AG04449 (cell line): ENCODE measurements at regions not wholly inside any gene's neighbourhood (a gene's known extent, or its start where the extent isn't known, plus 50 kb on each side); places are given as distances from the start of the nearest gene placed in this dataset.

Source experiments
- CTCF ChIA-PET: fragments of 350-600 bp; formaldehyde crosslinking; extraction: SDS; loops from one replicate; lab custom pipeline; 2021; ENCODE audit warnings: antibody characterized with exemption; lab: Yijun Ruan, JAX
- POLR2A ChIA-PET: fragments of 400-600, 350-600 bp; formaldehyde crosslinking; extraction: SDS; loops from one replicate; lab custom pipeline; 2020; ENCODE audit warnings: antibody characterized with exemption, inconsistent platforms; lab: Yijun Ruan, JAX
- DNase-seq: peaks from one replicate; pipeline ENCODE4 v3.0.0-alpha.2; 2010; ENCODE audit warnings: low read depth, low spot score
- H3K4me3 ChIP-seq: 2 replicates; pipeline ENCODE4 v1.5.1; 2011; ENCODE audit warnings: low read depth, mild to moderate bottlenecking, control low read depth, low read length
- TF ChIP-seq, protein P1 (sequence below): IDR thresholded peaks from one replicate; pipeline ENCODE4 v1.5.1; 2011; ENCODE audit warnings: mild to moderate bottlenecking, moderate library complexity, low read length, control low read depth, inconsistent platforms; ENCODE audit not compliant: insufficient read depth; ENCODE audit errors: missing control alignments

DNA sequence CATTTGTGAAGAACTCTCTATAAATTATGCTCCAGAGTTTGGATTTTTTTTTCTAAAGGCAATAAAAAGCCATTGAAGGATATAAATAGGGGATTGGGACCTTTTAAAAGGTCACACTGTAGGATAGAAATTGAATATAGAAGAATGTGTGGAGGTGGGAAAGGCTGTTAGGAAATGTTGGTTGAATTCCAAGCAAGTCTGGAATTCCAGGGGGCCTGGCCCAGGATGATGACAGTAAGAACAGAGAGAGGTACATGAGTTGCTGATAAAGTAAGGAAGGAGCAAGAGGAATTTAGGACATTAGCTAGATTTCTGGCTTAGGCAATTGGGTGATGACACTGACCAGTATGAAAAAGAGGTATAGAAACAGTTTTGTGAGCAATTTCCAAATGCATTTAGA, 95.4 kb upstream of the USP38 start:
- TF ChIP-seq, protein P1, sequence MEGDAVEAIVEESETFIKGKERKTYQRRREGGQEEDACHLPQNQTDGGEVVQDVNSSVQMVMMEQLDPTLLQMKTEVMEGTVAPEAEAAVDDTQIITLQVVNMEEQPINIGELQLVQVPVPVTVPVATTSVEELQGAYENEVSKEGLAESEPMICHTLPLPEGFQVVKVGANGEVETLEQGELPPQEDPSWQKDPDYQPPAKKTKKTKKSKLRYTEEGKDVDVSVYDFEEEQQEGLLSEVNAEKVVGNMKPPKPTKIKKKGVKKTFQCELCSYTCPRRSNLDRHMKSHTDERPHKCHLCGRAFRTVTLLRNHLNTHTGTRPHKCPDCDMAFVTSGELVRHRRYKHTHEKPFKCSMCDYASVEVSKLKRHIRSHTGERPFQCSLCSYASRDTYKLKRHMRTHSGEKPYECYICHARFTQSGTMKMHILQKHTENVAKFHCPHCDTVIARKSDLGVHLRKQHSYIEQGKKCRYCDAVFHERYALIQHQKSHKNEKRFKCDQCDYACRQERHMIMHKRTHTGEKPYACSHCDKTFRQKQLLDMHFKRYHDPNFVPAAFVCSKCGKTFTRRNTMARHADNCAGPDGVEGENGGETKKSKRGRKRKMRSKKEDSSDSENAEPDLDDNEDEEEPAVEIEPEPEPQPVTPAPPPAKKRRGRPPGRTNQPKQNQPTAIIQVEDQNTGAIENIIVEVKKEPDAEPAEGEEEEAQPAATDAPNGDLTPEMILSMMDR = no peak
- H3K4me3 ChIP-seq = no peak overlapping the region
- CTCF ChIA-PET = no interaction called here
- DNase-seq = no peak
- POLR2A ChIA-PET = no interaction called here

DNA sequence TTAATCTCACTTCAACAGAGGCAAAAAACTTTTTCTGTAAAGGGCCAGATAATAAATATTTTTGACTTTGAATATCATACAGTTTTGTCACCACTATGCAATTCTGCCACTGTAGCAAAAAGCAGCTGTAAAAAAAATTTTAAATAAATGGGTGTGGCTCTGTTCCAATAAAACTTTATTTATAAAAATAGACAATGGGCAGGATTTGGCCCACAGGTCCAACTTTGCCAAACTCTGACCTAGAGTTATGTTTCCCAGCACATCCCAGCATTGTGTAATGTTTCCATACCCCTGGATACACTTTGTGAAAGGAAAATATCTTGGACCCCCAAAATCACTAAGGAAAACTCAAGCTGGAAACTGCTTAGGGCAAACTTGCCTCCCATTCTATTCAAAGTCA, 94.9 kb upstream of the USP38 start:
- POLR2A ChIA-PET = no interaction called here
- no peak for DNase-seq
- H3K4me3 ChIP-seq = no peak overlapping the region
- CTCF ChIA-PET = no interaction called here
- TF ChIP-seq, protein P1 = no peak

DNA sequence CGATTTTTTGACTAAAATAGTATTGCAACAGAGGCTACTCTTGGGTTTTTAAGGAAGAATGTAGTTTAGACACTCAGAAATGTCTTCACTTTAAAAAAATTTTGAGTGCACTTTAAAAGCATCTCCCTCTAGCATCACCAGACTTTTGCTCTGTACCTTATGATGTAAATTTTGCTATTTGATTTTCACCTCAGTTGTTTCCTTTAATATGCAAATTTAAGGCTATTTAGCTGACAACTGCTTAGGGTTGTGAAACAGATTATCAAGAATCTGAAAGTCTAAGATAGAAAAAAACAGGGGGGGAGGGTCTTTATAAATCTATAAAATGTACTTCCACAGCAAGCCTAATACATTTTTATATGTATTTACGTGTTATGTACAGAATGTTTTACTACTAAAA, 92.9 kb upstream of the USP38 start:
- H3K4me3 ChIP-seq = no peak overlapping the region
- TF ChIP-seq, protein P1 = no peak
- no peak for DNase-seq

DNA sequence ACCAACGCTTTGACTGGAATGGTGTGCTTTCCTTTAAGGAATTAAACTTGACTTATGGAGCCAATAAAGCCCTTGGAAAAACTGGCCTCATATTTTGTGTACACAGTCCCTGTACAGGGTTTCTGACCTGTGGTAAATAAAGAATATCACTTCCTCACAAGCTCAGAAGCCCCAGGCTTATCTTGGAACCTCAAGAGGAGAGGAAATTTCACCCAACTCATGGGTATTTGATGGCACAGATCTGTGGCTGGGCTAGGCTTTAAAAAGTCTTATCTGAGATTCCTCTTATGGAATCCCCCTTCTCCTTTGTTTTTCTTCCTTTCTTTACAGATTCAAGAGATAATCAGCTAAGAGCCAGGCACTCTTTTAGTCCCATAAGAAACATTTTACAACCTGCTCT, 89.3 kb upstream of the USP38 start:
- ChIA-PET POLR2A (no interaction called here), CTCF (no interaction called here)
- TF ChIP-seq, protein P1 = no peak
- no peak overlapping the region for H3K4me3 ChIP-seq
- no peak for DNase-seq

More for the DNA sequence above, 92.9 kb upstream of the USP38 start:
- POLR2A ChIA-PET = no interaction called here
- CTCF ChIA-PET = no interaction called here

DNA sequence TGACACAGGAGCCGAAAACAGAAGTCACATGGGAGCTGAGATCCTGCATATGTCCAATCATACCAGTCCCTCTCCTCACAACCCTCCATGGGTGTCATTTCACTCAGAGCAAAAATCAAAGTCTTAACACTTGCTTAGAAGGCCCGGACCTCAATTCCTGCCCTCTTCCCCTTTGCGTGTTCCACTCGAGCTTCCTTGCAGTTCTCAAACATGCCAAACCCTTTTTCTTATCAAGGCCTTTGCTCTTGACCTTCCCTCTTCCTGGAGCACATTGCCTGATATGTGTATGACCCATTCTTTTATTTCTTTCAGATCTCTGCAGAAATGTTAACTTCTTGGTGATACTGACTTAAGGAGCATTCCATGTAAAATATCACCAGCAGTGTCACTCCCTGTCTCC, 87.0 kb upstream of the USP38 start:
- H3K4me3 ChIP-seq = no peak overlapping the region
- TF ChIP-seq, protein P1 = no peak
- ChIA-PET CTCF (no interaction called here), POLR2A (no interaction called here)
- no peak for DNase-seq

DNA sequence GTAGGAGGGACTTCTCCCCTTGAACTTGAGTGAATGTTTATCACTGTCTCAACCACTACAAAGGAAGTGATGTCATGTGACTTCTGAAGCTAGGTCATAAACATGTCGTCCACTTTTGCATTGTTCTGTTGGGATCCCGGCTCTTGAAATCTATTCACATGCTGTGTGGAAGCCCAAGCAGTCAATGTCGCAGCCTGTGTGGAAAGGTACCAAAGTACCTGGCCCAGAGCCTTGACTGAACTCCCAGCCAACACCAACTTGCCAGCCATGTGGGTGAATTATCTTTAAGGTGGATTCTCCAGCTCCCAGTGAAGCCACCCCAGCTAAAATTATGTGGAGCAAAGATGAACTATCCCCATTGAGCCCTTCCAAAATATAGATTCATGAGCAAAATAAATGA, 85.0 kb upstream of the USP38 start:
- ChIA-PET CTCF (no interaction called here), POLR2A (no interaction called here)
- TF ChIP-seq, protein P1 = no peak
- no peak for DNase-seq
- no peak overlapping the region for H3K4me3 ChIP-seq
